Ascending aorta (tissue), 2 donors: ENCODE measurements at regions not wholly inside any gene's neighbourhood (a gene's known extent, or its start where the extent isn't known, plus 50 kb on each side); places are given as distances from the start of the nearest gene placed in this dataset.

ENCODE experiments used
- DNase-seq, 2 donors: peaks; one replicate each; pipeline ENCODE4 v3.0.0-alpha.2; 2019; ENCODE audit warnings: low spot score in 2 of 2
- H3K27ac ChIP-seq, 2 donors: fragments of 200-600 bp; sonication (generic); one replicate each; pipeline ENCODE4 v1.5.1; 2016 to 2017; ENCODE audit warnings: mild to moderate bottlenecking in 1 of 2
- H3K27me3 ChIP-seq: fragments of 200-600 bp; sonication (generic); one replicate; pipeline ENCODE4 v1.5.1; 2017
- H3K36me3 ChIP-seq, 2 donors: fragments of 200-600 bp; sonication (generic); one replicate each; pipeline ENCODE4 v1.5.1; 2016
- H3K4me1 ChIP-seq, 2 donors: fragments of 200-600 bp; sonication (generic); one replicate each; pipeline ENCODE4 v1.5.1; 2016 to 2017; ENCODE audit warnings: mild to moderate bottlenecking in 1 of 2
- H3K4me3 ChIP-seq, 2 donors: fragments of 200-600 bp; sonication (generic); one replicate each; pipeline ENCODE4 v1.5.1; 2016 to 2017; ENCODE audit warnings: mild to moderate bottlenecking in 1 of 2
- H3K9me3 ChIP-seq, 2 donors: fragments of 200-600 bp; sonication (generic); one replicate each; pipeline ENCODE4 v1.5.1; 2016
- intact Hi-C: fragments of 100-400 bp; cut with DNase I; formaldehyde crosslinking; loops from one replicate; pipeline ENCODE4 v1.15.1; 2023
- TF ChIP-seq, protein P1 (sequence below), 3 experiments: fragments of 200-600 bp in 2 of 3; fragments of 450-650 bp in 1 of 3; sonication (generic) in 2 of 3; IDR thresholded peaks; one replicate each; pipeline ENCODE4 v1.5.1; 2016 to 2019; ENCODE audit warnings: antibody characterized with exemption in 3 of 3, mild to moderate bottlenecking in 1 of 3, moderate library complexity in 1 of 3

DNA sequence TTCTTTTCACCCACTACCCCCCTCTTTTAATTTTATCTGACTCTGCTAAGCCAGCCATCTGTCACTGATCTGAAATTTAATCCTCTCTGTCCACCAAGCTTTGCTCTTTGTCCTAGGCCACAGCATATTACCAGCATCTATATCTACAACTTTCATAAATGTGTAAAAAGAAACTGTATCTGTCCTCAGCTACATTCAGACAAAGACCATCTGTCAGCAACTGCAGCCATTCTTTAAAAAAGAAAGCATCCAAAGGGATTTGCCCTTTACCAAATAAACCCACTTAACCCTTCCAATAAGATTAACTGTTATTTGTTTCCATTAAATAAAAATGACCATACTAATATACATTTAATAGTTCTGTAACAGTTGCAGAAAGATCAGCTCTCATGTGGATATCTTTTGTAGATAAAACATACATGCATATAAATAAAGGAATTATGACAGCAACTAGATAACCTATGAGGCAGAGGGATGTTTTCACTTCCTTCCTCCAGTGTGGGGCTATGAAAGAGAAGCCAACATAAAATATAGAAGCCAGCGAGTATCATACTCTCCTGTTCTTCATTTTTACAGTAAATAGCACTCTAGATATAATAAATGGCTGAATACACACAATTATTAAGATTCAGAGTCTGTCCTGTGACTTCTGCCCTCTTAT lies 602.5 kb upstream of the SALL1 start:
- TF ChIP-seq, protein P1, sequence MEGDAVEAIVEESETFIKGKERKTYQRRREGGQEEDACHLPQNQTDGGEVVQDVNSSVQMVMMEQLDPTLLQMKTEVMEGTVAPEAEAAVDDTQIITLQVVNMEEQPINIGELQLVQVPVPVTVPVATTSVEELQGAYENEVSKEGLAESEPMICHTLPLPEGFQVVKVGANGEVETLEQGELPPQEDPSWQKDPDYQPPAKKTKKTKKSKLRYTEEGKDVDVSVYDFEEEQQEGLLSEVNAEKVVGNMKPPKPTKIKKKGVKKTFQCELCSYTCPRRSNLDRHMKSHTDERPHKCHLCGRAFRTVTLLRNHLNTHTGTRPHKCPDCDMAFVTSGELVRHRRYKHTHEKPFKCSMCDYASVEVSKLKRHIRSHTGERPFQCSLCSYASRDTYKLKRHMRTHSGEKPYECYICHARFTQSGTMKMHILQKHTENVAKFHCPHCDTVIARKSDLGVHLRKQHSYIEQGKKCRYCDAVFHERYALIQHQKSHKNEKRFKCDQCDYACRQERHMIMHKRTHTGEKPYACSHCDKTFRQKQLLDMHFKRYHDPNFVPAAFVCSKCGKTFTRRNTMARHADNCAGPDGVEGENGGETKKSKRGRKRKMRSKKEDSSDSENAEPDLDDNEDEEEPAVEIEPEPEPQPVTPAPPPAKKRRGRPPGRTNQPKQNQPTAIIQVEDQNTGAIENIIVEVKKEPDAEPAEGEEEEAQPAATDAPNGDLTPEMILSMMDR (IDR thresholded peaks at IDR 0.05): no peak
- Histone ChIP-seq H3K27me3 (no peaks in the 10 kb centered on the region), H3K27ac (no peak overlapping the region), H3K4me3 (no peak overlapping the region), H3K36me3 (no peaks in the 10 kb centered on the region), H3K9me3 (no peaks in the 10 kb centered on the region), H3K4me1 (no peaks in the 10 kb centered on the region)
- no peak for DNase-seq
- intact Hi-C loops: no loop called here

DNA sequence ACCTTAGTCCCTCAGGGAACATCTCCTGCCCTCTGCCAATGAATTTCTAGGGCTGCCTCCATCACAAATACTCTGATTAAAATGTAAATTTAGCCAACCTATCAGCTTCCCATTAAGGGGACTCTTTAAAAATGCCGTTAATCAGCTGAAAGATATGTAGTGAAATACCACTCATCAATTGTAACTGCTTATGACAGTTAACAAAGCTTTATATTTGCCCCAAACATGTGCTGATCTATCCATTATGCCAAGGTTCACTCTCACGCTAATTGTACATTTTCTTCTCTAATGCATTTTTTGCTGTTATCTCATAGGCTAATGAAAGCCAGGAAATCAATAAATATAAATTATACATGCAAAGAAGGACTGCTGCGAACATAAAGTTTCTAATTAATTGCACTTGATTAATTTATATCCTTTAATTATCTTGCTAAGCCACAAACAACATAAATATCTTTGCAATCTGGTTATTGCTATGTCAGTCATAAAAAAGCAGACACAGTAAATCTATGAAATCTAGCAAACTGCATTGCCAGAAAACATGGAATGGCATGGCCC lies 601.4 kb upstream of the SALL1 start:
- no peak overlapping the region for H3K4me3 ChIP-seq
- intact Hi-C loops: no loop called here
- no peaks in the 10 kb centered on the region for H3K9me3 ChIP-seq
- H3K27ac ChIP-seq: no peak overlapping the region
- TF ChIP-seq, protein P1 (IDR thresholded peaks at IDR 0.05): no peak
- H3K27me3 ChIP-seq: no peaks in the 10 kb centered on the region
- no peaks in the 10 kb centered on the region for H3K36me3 ChIP-seq
- H3K4me1 ChIP-seq: no peaks in the 10 kb centered on the region
- DNase-seq: no peak

DNA sequence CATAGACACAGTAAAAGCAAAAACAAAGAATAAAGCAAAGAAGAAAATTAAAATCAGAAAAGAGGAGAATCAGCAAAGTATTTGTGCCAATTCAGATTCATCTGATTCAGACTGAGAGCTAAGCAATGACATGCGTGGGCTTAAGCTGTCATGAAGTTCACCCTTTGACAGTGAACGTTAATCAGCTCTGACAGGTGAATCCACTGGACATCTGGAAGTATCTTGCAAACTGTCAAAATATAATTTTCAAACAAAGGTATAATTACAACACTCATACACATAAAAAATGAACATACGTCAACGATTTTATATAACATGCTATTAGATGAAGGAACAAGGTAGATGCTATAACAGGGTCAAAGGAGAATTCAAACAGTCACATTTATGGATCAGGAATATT lies 596.3 kb upstream of the SALL1 start:
- Histone ChIP-seq H3K9me3 (no peaks in the 10 kb centered on the region), H3K27ac (no peak overlapping the region), H3K36me3 (no peaks in the 10 kb centered on the region), H3K4me3 (no peak overlapping the region), H3K4me1 (no peaks in the 10 kb centered on the region), H3K27me3 (no peaks in the 10 kb centered on the region)
- TF ChIP-seq, protein P1 (IDR thresholded peaks at IDR 0.05): no peak
- intact Hi-C loops: no loop called here
- no peak for DNase-seq

DNA sequence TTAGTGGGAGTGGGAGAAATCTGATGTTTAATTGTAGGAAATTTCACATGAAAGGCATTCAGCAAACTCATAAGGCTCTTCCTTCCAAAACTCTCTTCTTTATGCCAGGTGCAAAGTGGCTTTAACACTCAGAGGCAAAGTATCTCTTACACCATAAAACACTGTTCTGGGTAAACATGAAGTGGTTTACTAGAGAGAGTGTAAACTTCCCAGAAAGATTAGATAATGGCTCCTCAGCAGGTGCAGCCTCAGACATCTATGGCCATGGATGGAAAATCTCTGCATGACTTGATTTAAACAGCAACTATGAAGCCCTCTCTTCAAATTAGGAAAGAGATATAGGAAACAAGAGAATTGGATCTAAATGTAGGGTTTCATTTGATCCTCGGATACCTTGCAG lies 583.1 kb upstream of the SALL1 start:
- Histone ChIP-seq H3K36me3 (no peaks in the 10 kb centered on the region), H3K27ac (no peak overlapping the region), H3K4me1 (no peaks in the 10 kb centered on the region), H3K4me3 (no peak overlapping the region), H3K9me3 (no peaks in the 10 kb centered on the region), H3K27me3 (no peaks in the 10 kb centered on the region)
- TF ChIP-seq, protein P1 (IDR thresholded peaks at IDR 0.05): no peak
- intact Hi-C loops: no loop called here
- DNase-seq: no peak

DNA sequence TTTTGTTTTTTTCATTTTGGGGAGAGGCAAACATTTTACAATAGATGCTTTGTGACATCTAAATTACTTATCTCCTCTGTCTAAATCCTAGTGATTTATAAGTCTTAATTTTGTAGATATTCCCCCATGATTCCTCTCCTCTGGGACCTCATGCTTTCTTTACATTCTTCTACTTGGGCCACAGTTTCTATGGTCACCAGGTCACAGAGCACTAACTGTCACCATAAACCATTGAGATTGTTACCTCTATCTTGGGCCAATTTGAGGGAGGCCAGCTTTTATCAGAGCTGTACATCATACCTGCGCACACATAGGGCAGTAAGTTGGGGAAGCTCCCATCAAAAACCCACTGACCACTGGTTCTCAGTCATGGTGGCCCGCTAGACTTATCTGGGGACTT lies 582.1 kb upstream of the SALL1 start:
- no peak overlapping the region for H3K27ac ChIP-seq
- H3K36me3 ChIP-seq: no peaks in the 10 kb centered on the region
- intact Hi-C loops: no loop called here
- TF ChIP-seq, protein P1 (IDR thresholded peaks at IDR 0.05): no peak
- H3K9me3 ChIP-seq: no peaks in the 10 kb centered on the region
- H3K27me3 ChIP-seq: no peaks in the 10 kb centered on the region
- H3K4me3 ChIP-seq: no peak overlapping the region
- H3K4me1 ChIP-seq: no peaks in the 10 kb centered on the region
- DNase-seq: no peak
